ENCODE measurements at regions not wholly inside any gene's neighbourhood (a gene's known extent, or its start where the extent isn't known, plus 50 kb on each side); places are given as distances from the start of the nearest gene placed in this dataset.

- H3K9me2 ChIP-seq (replicated peaks; ENCODE audit: low read length) = no peaks in the 10 kb centered on the region
- H3K4me1 ChIP-seq (ENCODE audit: insufficient read depth, low read length) = no peaks in the 10 kb centered on the region
- ChIA-PET POLR2A (ENCODE audit: unreplicated experiment) (no interaction called here), CTCF (interaction anchor here (0.6 kb wide), 1 partner anchor 53 kb away, joined by 3 read pairs; no protein-coding TSS in a partner anchor)
- no peaks in the 10 kb centered on the region for H3K79me2 ChIP-seq (ENCODE audit: low read length)
- no peaks in the 10 kb centered on the region for H3K9me3 ChIP-seq (ENCODE audit: low read length)
- no peak for ATAC-seq
- H3K4me2 ChIP-seq (ENCODE audit: low read length) = no peak overlapping the region
- DNase-seq = no peak
- no peak overlapping the region for H3K9ac ChIP-seq (ENCODE audit: low read length)
- H3F3A ChIP-seq (ENCODE audit: low read length, unreplicated experiment) = no peaks in the 10 kb centered on the region
- H4K20me1 ChIP-seq (ENCODE audit: low read length) = no peaks in the 10 kb centered on the region
- TF ChIP-seq CTCF (conservative IDR thresholded peaks at IDR 0.05; ENCODE audit: low read depth, low read length) = no peak
- no peak for TF ChIP-seq EZH2phosphoT487 (IDR thresholded peaks at IDR 0.05; ENCODE audit: borderline replicate concordance, low read length)
- TF ChIP-seq EZH2 (IDR thresholded peaks at IDR 0.05; ENCODE audit: low read length, unreplicated experiment) = no peak
- H3K36me3 ChIP-seq (ENCODE audit: low read depth, low read length) = no peaks in the 10 kb centered on the region
- no peak overlapping the region for H3K27ac ChIP-seq (ENCODE audit: low read length)
- H3K4me3 ChIP-seq (ENCODE audit: low read length) = no peak overlapping the region
- no peak overlapping the region for H2AFZ ChIP-seq (ENCODE audit: low read length)
- no TSS peak for BruUV-seq (replicated peaks)
- H3K27me3 ChIP-seq (ENCODE audit: low read length) = no peaks in the 10 kb centered on the region
- intact Hi-C loops (cut with micrococcal nuclease) = no loop called here
Measured at GRCh38 chr2:183428881-183429280, 304.6 kb downstream of the NUP35 start.

GRCh38 chr2:183438541-183438940 lies 314.3 kb downstream of the NUP35 start:
- no peak overlapping the region for H3K9ac ChIP-seq (ENCODE audit: low read length)
- POLR2A ChIA-PET (ENCODE audit: unreplicated experiment) = no interaction called here
- H3K9me2 ChIP-seq (replicated peaks; ENCODE audit: low read length) = no peaks in the 10 kb centered on the region
- no peaks in the 10 kb centered on the region for H3K79me2 ChIP-seq (ENCODE audit: low read length)
- H3K4me3 ChIP-seq (ENCODE audit: low read length) = no peak overlapping the region
- no peak overlapping the region for H3K27ac ChIP-seq (ENCODE audit: low read length)
- TF ChIP-seq EZH2 (IDR thresholded peaks at IDR 0.05; ENCODE audit: low read length, unreplicated experiment) (no peak), CTCF (conservative IDR thresholded peaks at IDR 0.05; ENCODE audit: low read depth, low read length) (no peak), EZH2phosphoT487 (IDR thresholded peaks at IDR 0.05; ENCODE audit: borderline replicate concordance, low read length) (no peak)
- ATAC-seq (no peak), DNase-seq (no peak)
- CTCF ChIA-PET = no interaction called here
- H3K4me1 ChIP-seq (ENCODE audit: insufficient read depth, low read length) = no peaks in the 10 kb centered on the region
- H3K27me3 ChIP-seq (ENCODE audit: low read length) = no peaks in the 10 kb centered on the region
- H3F3A ChIP-seq (ENCODE audit: low read length, unreplicated experiment) = no peaks in the 10 kb centered on the region
- H3K4me2 ChIP-seq (ENCODE audit: low read length) = no peak overlapping the region
- intact Hi-C loops (cut with micrococcal nuclease) = no loop called here
- no peak overlapping the region for H2AFZ ChIP-seq (ENCODE audit: low read length)
- no peaks in the 10 kb centered on the region for H3K9me3 ChIP-seq (ENCODE audit: low read length)
- no TSS peak for BruUV-seq (replicated peaks)
- no peaks in the 10 kb centered on the region for H3K36me3 ChIP-seq (ENCODE audit: low read depth, low read length)
- H4K20me1 ChIP-seq (ENCODE audit: low read length) = no peaks in the 10 kb centered on the region

- DNase-seq = no peak
- no peak overlapping the region for H2AFZ ChIP-seq (ENCODE audit: low read length)
- H3K79me2 ChIP-seq (ENCODE audit: low read length) = no peaks in the 10 kb centered on the region
- H3K9me3 ChIP-seq (ENCODE audit: low read length) = no peaks in the 10 kb centered on the region
- H3K4me1 ChIP-seq (ENCODE audit: insufficient read depth, low read length) = no peaks in the 10 kb centered on the region
- POLR2A ChIA-PET (ENCODE audit: unreplicated experiment) = no interaction called here
- H3K9me2 ChIP-seq (replicated peaks; ENCODE audit: low read length) = no peaks in the 10 kb centered on the region
- H3F3A ChIP-seq (ENCODE audit: low read length, unreplicated experiment) = no peaks in the 10 kb centered on the region
- no peaks in the 10 kb centered on the region for H3K27me3 ChIP-seq (ENCODE audit: low read length)
- no peak overlapping the region for H3K9ac ChIP-seq (ENCODE audit: low read length)
- TF ChIP-seq EZH2 (IDR thresholded peaks at IDR 0.05; ENCODE audit: low read length, unreplicated experiment) = no peak
- TF ChIP-seq EZH2phosphoT487 (IDR thresholded peaks at IDR 0.05; ENCODE audit: borderline replicate concordance, low read length) = no peak
- TF ChIP-seq CTCF (conservative IDR thresholded peaks at IDR 0.05; ENCODE audit: low read depth, low read length) = no peak
- H3K4me2 ChIP-seq (ENCODE audit: low read length) = no peak overlapping the region
- no peak overlapping the region for H3K27ac ChIP-seq (ENCODE audit: low read length)
- no peak overlapping the region for H3K4me3 ChIP-seq (ENCODE audit: low read length)
- CTCF ChIA-PET = no interaction called here
- intact Hi-C loops (cut with micrococcal nuclease) = no loop called here
- H4K20me1 ChIP-seq (ENCODE audit: low read length) = no peaks in the 10 kb centered on the region
- no peaks in the 10 kb centered on the region for H3K36me3 ChIP-seq (ENCODE audit: low read depth, low read length)
- no peak for ATAC-seq
- BruUV-seq (replicated peaks) = no TSS peak
Measured at GRCh38 chr2:183455056-183455455, 330.8 kb downstream of the NUP35 start.
